ENCODE measurements at regions not wholly inside any gene's neighbourhood (a gene's known extent, or its start where the extent isn't known, plus 50 kb on each side); places are given as distances from the start of the nearest gene placed in this dataset.

- Histone ChIP-seq H3K4me1 (no peaks in the 10 kb centered on the region), H3K27ac (no peak overlapping the region), H3K36me3 (no peaks in the 10 kb centered on the region), H3K9me3 (no peaks in the 10 kb centered on the region), H3K27me3 (peaks cover 0 to 3% of the 10 kb centered on the region in 2 donors), H3K4me3 (no peak overlapping the region)
- TF ChIP-seq CTCF (IDR thresholded peaks at IDR 0.05) = no peak
- DNase-seq = no peak
- intact Hi-C loops (cut with DNase I; ENCODE audit: low total_unique reads) = no loop called here
These were observed 216.8 kb upstream of the PROK2 start for GRCh38 chr3:72001758-72002157.

GRCh38 chr3:71998995-71999673 is 214.2 kb upstream of the PROK2 start:
- TF ChIP-seq CTCF (IDR thresholded peaks at IDR 0.05) = no peak
- Histone ChIP-seq H3K27me3 (peaks cover 0 to 3% of the 10 kb centered on the region in 2 donors), H3K36me3 (no peaks in the 10 kb centered on the region), H3K4me1 (no peaks in the 10 kb centered on the region), H3K27ac (no peak overlapping the region), H3K9me3 (no peaks in the 10 kb centered on the region), H3K4me3 (no peak overlapping the region)
- intact Hi-C loops (cut with DNase I; ENCODE audit: low total_unique reads) = no loop called here
- DNase-seq = no peak

DNA sequence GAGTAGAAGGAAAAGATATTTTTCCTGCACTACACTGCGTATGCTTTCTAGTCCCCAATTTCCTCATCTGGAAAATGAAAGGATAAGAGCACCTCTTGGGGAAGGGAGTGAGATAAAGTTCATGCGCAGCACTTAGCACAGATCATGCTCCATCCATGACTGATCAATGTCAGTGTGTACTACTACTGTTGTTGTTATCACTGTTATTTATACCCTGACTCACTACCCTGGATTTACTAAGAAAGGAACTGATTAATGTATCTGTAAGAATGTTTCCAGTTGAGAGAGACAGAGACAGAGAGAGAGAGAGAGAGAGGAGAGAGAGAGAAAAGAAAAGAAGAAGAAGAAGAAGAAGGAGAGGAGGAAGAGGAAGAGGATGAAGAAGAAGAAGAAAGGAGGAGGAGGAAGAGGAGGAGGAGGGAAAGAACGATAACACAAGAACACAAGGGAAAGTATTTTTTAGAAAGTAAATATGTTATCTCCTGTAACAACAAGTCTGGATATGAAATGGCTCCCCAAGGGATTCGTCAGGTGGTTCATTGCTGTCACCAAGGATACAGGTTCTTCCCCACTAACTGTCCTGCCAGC is 212.2 kb upstream of the PROK2 start:
- no peaks in the 10 kb centered on the region for H3K36me3 ChIP-seq
- no peak for TF ChIP-seq CTCF (IDR thresholded peaks at IDR 0.05)
- intact Hi-C loops (cut with DNase I; ENCODE audit: low total_unique reads) = no loop called here
- H3K27ac ChIP-seq = no peak overlapping the region
- no peak overlapping the region for H3K4me3 ChIP-seq
- DNase-seq = no peak
- H3K27me3 ChIP-seq = no peaks in the 10 kb centered on the region
- H3K9me3 ChIP-seq = no peaks in the 10 kb centered on the region
- no peaks in the 10 kb centered on the region for H3K4me1 ChIP-seq

- TF ChIP-seq CTCF (IDR thresholded peaks at IDR 0.05) = no peak
- Histone ChIP-seq H3K27me3 (no peaks in the 10 kb centered on the region), H3K27ac (no peak overlapping the region), H3K4me3 (no peak overlapping the region), H3K36me3 (no peaks in the 10 kb centered on the region), H3K4me1 (no peaks in the 10 kb centered on the region), H3K9me3 (peaks cover 0 to 4% (median 0%) of the 10 kb centered on the region in 3 donors)
- intact Hi-C loops (cut with DNase I; ENCODE audit: low total_unique reads) = no loop called here
- no peak for DNase-seq
These were observed 210.0 kb upstream of the PROK2 start for GRCh38 chr3:71994906-71995305.

DNA sequence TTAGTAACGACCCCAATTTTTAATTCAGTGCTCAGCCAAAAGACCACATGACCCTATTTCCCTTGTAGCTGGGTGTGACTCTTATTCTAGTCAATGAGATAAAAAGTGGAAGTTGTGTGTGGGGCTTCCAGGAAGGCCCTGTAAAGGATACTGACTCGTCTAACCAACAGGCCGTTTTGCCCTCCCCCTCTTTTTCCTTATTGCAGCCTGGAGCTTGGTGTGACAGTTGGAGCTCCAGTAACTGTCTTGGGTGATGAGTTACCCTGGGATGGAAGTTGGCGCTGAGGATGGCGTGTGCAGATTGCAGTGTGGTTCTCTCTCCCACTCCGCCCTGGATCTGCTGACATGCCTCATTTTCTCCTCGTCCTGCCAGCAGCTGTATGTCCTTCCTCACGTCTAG is 209.3 kb upstream of the PROK2 start:
- Histone ChIP-seq H3K4me1 (no peaks in the 10 kb centered on the region), H3K4me3 (no peak overlapping the region), H3K9me3 (peaks cover 0 to 4% (median 0%) of the 10 kb centered on the region in 3 donors), H3K36me3 (no peaks in the 10 kb centered on the region), H3K27me3 (no peaks in the 10 kb centered on the region), H3K27ac (no peak overlapping the region)
- TF ChIP-seq CTCF (IDR thresholded peaks at IDR 0.05) = no peak
- intact Hi-C loops (cut with DNase I; ENCODE audit: low total_unique reads) = no loop called here
- no peak for DNase-seq

Measured in tibial artery (tissue), 4 donors.